GM10248 (cell line): ENCODE measurements at regions not wholly inside any gene's neighbourhood (a gene's known extent, or its start where the extent isn't known, plus 50 kb on each side); places are given as distances from the start of the nearest gene placed in this dataset.
"Not testable (repeated sequence)": the region's sequence is repeated elsewhere in the genome, so short reads cannot be mapped to it uniquely, and the experiment has no call there.

Experiments
- CTCF ChIA-PET: fragments of 300-600 bp; sonication (Branson Sonifier 250); formaldehyde crosslinking; extraction: SDS; loops from one replicate; lab custom pipeline; 2021; ENCODE audit warnings: antibody characterized with exemption; lab: Yijun Ruan, JAX
- POLR2A ChIA-PET: fragments of 350-650 bp; sonication (Branson Sonifier 250); formaldehyde crosslinking; extraction: SDS; loops from one replicate; lab custom pipeline; 2020; ENCODE audit warnings: antibody characterized with exemption; lab: Yijun Ruan, JAX
- DNase-seq: peaks from one replicate; pipeline ENCODE4 v3.0.0; 2012; ENCODE audit errors: extremely low spot score
- TF ChIP-seq, protein P1 (sequence below): IDR thresholded peaks from 2 replicates; pipeline ENCODE4 v1.5.1; 2012; ENCODE audit warnings: mild to moderate bottlenecking, low read depth; ENCODE audit errors: extremely low read depth, missing control alignments, control extremely low read depth

- DNase-seq = no peak
- CTCF ChIA-PET = interaction anchor here (0.8 kb wide), 1 partner anchor 9 kb away, joined by 4 read pairs; no protein-coding TSS in a partner anchor
- TF ChIP-seq, protein P1, sequence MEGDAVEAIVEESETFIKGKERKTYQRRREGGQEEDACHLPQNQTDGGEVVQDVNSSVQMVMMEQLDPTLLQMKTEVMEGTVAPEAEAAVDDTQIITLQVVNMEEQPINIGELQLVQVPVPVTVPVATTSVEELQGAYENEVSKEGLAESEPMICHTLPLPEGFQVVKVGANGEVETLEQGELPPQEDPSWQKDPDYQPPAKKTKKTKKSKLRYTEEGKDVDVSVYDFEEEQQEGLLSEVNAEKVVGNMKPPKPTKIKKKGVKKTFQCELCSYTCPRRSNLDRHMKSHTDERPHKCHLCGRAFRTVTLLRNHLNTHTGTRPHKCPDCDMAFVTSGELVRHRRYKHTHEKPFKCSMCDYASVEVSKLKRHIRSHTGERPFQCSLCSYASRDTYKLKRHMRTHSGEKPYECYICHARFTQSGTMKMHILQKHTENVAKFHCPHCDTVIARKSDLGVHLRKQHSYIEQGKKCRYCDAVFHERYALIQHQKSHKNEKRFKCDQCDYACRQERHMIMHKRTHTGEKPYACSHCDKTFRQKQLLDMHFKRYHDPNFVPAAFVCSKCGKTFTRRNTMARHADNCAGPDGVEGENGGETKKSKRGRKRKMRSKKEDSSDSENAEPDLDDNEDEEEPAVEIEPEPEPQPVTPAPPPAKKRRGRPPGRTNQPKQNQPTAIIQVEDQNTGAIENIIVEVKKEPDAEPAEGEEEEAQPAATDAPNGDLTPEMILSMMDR = no peak
- POLR2A ChIA-PET = no interaction called here
Measured at GRCh38 chr10:121137533-121137932, 286.4 kb downstream of the WDR11 start.

GRCh38 chr10:121138112-121138860 lies 287.1 kb downstream of the WDR11 start:
- ChIA-PET POLR2A (no interaction called here), CTCF (no interaction called here)
- TF ChIP-seq, protein P1 = no peak
- no peak for DNase-seq

GRCh38 chr10:121138918-121139317 lies 287.8 kb downstream of the WDR11 start:
- CTCF ChIA-PET = no interaction called here
- POLR2A ChIA-PET = no interaction called here
- DNase-seq = no peak
- TF ChIP-seq, protein P1 = no peak

- CTCF ChIA-PET = interaction anchor here (1.1 to 1.4 kb wide), 2 partner anchors 9 to 65 kb away, joined by 3 to 4 read pairs; no protein-coding TSS in a partner anchor
- POLR2A ChIA-PET, DNase-seq: not testable (repeated sequence)
Measured at GRCh38 chr10:121145802-121146395, 294.7 kb downstream of the WDR11 start.

GRCh38 chr10:121148921-121149320 lies 297.8 kb downstream of the WDR11 start:
- ChIA-PET POLR2A (no interaction called here), CTCF (no interaction called here)
- TF ChIP-seq, protein P1 = no peak
- DNase-seq = no peak

- CTCF ChIA-PET = interaction anchor here (0.6 kb wide), 1 partner anchor 32 kb away, joined by 3 read pairs; no protein-coding TSS in a partner anchor
- POLR2A ChIA-PET = no interaction called here
- no peak for DNase-seq
- TF ChIP-seq, protein P1 = no peak
Measured at GRCh38 chr10:121152033-121152432, 300.9 kb downstream of the WDR11 start.

- ChIA-PET POLR2A (no interaction called here), CTCF (no interaction called here)
- DNase-seq = no peak
- TF ChIP-seq, protein P1 = no peak
Measured at GRCh38 chr10:121152935-121153334, 301.8 kb downstream of the WDR11 start.
